Astrocyte (in vitro differentiated cells and primary cell): ENCODE measurements at regions not wholly inside any gene's neighbourhood (a gene's known extent, or its start where the extent isn't known, plus 50 kb on each side); places are given as distances from the start of the nearest gene placed in this dataset.

Experiments
- DNase-seq: peaks from one replicate; pipeline ENCODE4 v3.0.0-alpha.2; 2010; ENCODE audit warnings: low read depth
- FAIRE-seq: peaks from 2 replicates; lab custom pipeline; 2011; peaks lifted over from hg19 to GRCh38; lab: Jason Lieb, UNC
- H2AFZ ChIP-seq: 2 replicates; pipeline ENCODE4 v1.6.0; 2012; ENCODE audit warnings: low read depth, low read length, inconsistent platforms
- H3K27ac ChIP-seq: 2 replicates; pipeline ENCODE4 v1.5.1; 2011; ENCODE audit warnings: low read depth, low read length, inconsistent platforms
- H3K27me3 ChIP-seq: 2 replicates; pipeline ENCODE4 v1.6.0; 2011; ENCODE audit warnings: low read length, inconsistent platforms; ENCODE audit not compliant: insufficient read depth
- H3K36me3 ChIP-seq: 2 replicates; pipeline ENCODE4 v1.5.1; 2011; ENCODE audit warnings: low read length, inconsistent platforms; ENCODE audit not compliant: insufficient read depth
- H3K4me1 ChIP-seq: 2 replicates; pipeline ENCODE4 v1.5.1; 2011; ENCODE audit warnings: low read length, inconsistent platforms; ENCODE audit not compliant: insufficient read depth
- H3K4me2 ChIP-seq: 2 replicates; pipeline ENCODE4 v1.6.0; 2012; ENCODE audit warnings: low read length, inconsistent platforms
- H3K4me3 ChIP-seq: 2 replicates; pipeline ENCODE4 v1.5.1; 2011; ENCODE audit warnings: low read depth, mild to moderate bottlenecking, low read length, inconsistent platforms; ENCODE audit not compliant: insufficient read depth
- H3K79me2 ChIP-seq: 2 replicates; pipeline ENCODE4 v1.6.0; 2012; ENCODE audit warnings: mild to moderate bottlenecking, low read length, inconsistent platforms; ENCODE audit not compliant: insufficient read depth
- H3K9ac ChIP-seq: 2 replicates; pipeline ENCODE4 v1.6.0; 2012; ENCODE audit warnings: mild to moderate bottlenecking, low read length, inconsistent platforms
- H3K9me3 ChIP-seq: 2 replicates; pipeline ENCODE4 v1.5.1; 2012; ENCODE audit warnings: low read depth, mild to moderate bottlenecking, low read length, inconsistent platforms; ENCODE audit not compliant: insufficient read depth
- H4K20me1 ChIP-seq: 2 replicates; pipeline ENCODE4 v1.6.0; 2012; ENCODE audit warnings: low read length, inconsistent platforms; ENCODE audit not compliant: insufficient read depth
- H3K27ac Mint-ChIP-seq: one replicate; pipeline ENCODE4 v1.8.0; 2021; ENCODE audit warnings: mild to moderate bottlenecking, mixed read lengths; ENCODE audit not compliant: unreplicated experiment
- H3K27me3 Mint-ChIP-seq: one replicate; pipeline ENCODE4 v1.8.0; 2021; ENCODE audit warnings: low read depth, mixed read lengths; ENCODE audit not compliant: unreplicated experiment
- H3K36me3 Mint-ChIP-seq: one replicate; pipeline ENCODE4 v1.8.0; 2021; ENCODE audit warnings: low read depth, mixed read lengths; ENCODE audit not compliant: unreplicated experiment
- H3K4me1 Mint-ChIP-seq: one replicate; pipeline ENCODE4 v1.8.0; 2021; ENCODE audit warnings: low read depth, mixed read lengths; ENCODE audit not compliant: unreplicated experiment
- H3K4me3 Mint-ChIP-seq: one replicate; pipeline ENCODE4 v1.8.0; 2021; ENCODE audit warnings: mild to moderate bottlenecking, moderate library complexity, mixed read lengths; ENCODE audit not compliant: unreplicated experiment
- H3K9me3 Mint-ChIP-seq: one replicate; pipeline ENCODE4 v1.8.0; 2021; ENCODE audit warnings: mild to moderate bottlenecking, mixed read lengths; ENCODE audit not compliant: unreplicated experiment
- EZH2 ChIP-seq: IDR thresholded peaks from 2 replicates; pipeline ENCODE4 v1.6.1; 2012; ENCODE audit warnings: mild to moderate bottlenecking, low read length, inconsistent platforms; ENCODE audit not compliant: insufficient read depth
- TF ChIP-seq, protein P1 (sequence below): IDR thresholded peaks from 2 replicates; pipeline ENCODE4 v1.5.1; 2011; ENCODE audit warnings: low read depth, mild to moderate bottlenecking, inconsistent platforms, low read length, moderate library complexity; ENCODE audit not compliant: insufficient read depth

DNA sequence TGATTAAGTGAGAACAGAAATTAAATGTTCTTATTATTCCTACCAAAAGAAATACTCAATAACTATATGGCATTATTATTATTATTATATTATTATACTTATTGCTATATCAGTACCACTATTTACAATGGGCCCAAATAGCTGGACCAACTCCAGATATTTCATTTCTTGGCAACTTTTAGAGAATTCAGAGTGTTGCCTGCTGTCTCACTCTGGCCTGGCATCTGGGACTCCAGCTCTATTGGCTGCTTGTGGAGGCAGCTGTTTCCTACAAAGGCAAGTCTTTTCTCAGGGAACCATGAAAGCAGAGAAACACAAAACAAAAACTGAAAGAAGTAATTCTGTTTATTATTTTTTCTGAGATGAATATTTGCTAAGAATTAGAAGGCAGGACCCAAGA lies 105.1 kb upstream of the SORCS1 start:
- no peaks in the 10 kb centered on the region for H3K4me1 ChIP-seq
- H3K79me2 ChIP-seq, result no peaks in the 10 kb centered on the region
- no peak overlapping the region for H3K4me3 ChIP-seq
- TF ChIP-seq EZH2, result no peak
- TF ChIP-seq, protein P1, sequence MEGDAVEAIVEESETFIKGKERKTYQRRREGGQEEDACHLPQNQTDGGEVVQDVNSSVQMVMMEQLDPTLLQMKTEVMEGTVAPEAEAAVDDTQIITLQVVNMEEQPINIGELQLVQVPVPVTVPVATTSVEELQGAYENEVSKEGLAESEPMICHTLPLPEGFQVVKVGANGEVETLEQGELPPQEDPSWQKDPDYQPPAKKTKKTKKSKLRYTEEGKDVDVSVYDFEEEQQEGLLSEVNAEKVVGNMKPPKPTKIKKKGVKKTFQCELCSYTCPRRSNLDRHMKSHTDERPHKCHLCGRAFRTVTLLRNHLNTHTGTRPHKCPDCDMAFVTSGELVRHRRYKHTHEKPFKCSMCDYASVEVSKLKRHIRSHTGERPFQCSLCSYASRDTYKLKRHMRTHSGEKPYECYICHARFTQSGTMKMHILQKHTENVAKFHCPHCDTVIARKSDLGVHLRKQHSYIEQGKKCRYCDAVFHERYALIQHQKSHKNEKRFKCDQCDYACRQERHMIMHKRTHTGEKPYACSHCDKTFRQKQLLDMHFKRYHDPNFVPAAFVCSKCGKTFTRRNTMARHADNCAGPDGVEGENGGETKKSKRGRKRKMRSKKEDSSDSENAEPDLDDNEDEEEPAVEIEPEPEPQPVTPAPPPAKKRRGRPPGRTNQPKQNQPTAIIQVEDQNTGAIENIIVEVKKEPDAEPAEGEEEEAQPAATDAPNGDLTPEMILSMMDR, result no peak
- FAIRE-seq (no peak), DNase-seq (no peak)
- Mint-ChIP-seq H3K36me3 (no peaks in the 10 kb centered on the region), H3K27ac (no peak overlapping the region), H3K9me3 (no peaks in the 10 kb centered on the region), H3K4me1 (no peaks in the 10 kb centered on the region), H3K4me3 (no peak overlapping the region), H3K27me3 (no peaks in the 10 kb centered on the region)
- H3K27me3 ChIP-seq, result no peaks in the 10 kb centered on the region
- no peak overlapping the region for H3K4me2 ChIP-seq
- no peaks in the 10 kb centered on the region for H3K36me3 ChIP-seq
- no peaks in the 10 kb centered on the region for H4K20me1 ChIP-seq
- no peak overlapping the region for H3K9ac ChIP-seq
- H2AFZ ChIP-seq, result no peak overlapping the region
- H3K9me3 ChIP-seq, result no peaks in the 10 kb centered on the region
- H3K27ac ChIP-seq, result no peak overlapping the region

DNA sequence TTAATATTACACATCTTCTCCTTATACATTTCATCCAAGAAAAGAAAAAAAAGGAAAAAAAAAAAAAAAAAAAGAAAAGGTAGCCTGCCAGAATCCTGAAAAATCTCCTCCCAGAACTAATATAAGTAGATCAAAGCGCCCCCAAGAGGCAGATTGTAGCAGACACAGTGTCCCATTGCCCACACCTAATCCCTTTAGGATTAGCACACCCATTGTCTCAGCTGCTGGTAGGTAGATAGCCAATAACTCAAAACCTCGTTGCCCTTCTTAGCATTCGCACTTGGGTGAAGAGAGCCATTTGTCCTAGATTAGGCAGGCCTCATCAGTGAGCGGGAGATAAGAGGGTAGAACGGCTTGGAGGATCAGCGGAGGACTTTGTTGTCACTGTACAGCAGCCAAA lies 100.2 kb upstream of the SORCS1 start:
- H3K4me1 Mint-ChIP-seq, result no peaks in the 10 kb centered on the region
- H2AFZ ChIP-seq, result no peak overlapping the region
- no peaks in the 10 kb centered on the region for H3K36me3 ChIP-seq
- H3K36me3 Mint-ChIP-seq, result no peaks in the 10 kb centered on the region
- no peak overlapping the region for H3K4me3 Mint-ChIP-seq
- no peak overlapping the region for H3K27ac Mint-ChIP-seq
- no peaks in the 10 kb centered on the region for H3K4me1 ChIP-seq
- H3K9me3 Mint-ChIP-seq, result no peaks in the 10 kb centered on the region
- no peak overlapping the region for H3K4me2 ChIP-seq
- no peaks in the 10 kb centered on the region for H4K20me1 ChIP-seq
- no peak overlapping the region for H3K27ac ChIP-seq
- no peaks in the 10 kb centered on the region for H3K9me3 ChIP-seq
- H3K4me3 ChIP-seq, result no peak overlapping the region
- no peaks in the 10 kb centered on the region for H3K79me2 ChIP-seq
- no peak for FAIRE-seq
- no peak for DNase-seq
- H3K9ac ChIP-seq, result no peak overlapping the region
- TF ChIP-seq, protein P1, result no peak
- TF ChIP-seq EZH2, result no peak
- no peaks in the 10 kb centered on the region for H3K27me3 ChIP-seq
- H3K27me3 Mint-ChIP-seq, result no peaks in the 10 kb centered on the region

DNA sequence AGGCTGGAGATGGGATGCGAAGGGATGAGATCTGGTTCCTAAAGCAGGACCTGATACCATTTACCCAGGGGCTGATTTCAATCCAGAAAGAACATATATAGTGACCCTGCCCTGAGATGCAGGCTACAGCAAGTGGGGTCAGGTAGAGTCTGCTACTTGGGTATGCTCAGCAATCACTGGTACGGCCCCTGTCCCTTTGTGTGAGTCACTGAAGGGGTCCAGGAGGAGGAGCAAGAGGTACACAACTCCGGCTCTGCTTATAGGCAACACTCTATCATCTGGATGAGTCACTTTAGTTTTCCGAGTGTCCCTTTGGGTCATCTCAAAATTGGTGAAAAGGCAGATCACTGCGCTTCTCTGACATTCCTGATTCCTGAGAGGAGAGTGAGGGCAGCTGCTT lies 79.6 kb upstream of the SORCS1 start:
- Histone ChIP-seq H2AFZ (no peak overlapping the region), H3K27ac (no peak overlapping the region), H3K4me1 (no peaks in the 10 kb centered on the region), H3K9ac (no peak overlapping the region), H3K4me2 (no peak overlapping the region), H3K27me3 (no peaks in the 10 kb centered on the region), H3K36me3 (no peaks in the 10 kb centered on the region), H4K20me1 (no peaks in the 10 kb centered on the region), H3K79me2 (no peaks in the 10 kb centered on the region), H3K9me3 (no peaks in the 10 kb centered on the region), H3K4me3 (no peak overlapping the region)
- Mint-ChIP-seq H3K4me1 (no peaks in the 10 kb centered on the region), H3K27ac (no peak overlapping the region), H3K27me3 (no peaks in the 10 kb centered on the region), H3K4me3 (no peak overlapping the region), H3K9me3 (no peaks in the 10 kb centered on the region), H3K36me3 (no peaks in the 10 kb centered on the region)
- no peak for DNase-seq
- FAIRE-seq, result no peak
- no peak for TF ChIP-seq EZH2
- TF ChIP-seq, protein P1, result no peak
